Kidney epithelial cell (primary cell): ENCODE measurements at regions not wholly inside any gene's neighbourhood (a gene's known extent, or its start where the extent isn't known, plus 50 kb on each side); places are given as distances from the start of the nearest gene placed in this dataset.
"Not testable (repeated sequence)": the region's sequence is repeated elsewhere in the genome, so short reads cannot be mapped to it uniquely, and the experiment has no call there.

Experiments
- DNase-seq: peaks from one replicate; pipeline ENCODE4 v3.0.0-alpha.2; 2010; ENCODE audit warnings: low read depth
- H3K27me3 ChIP-seq: 2 replicates; pipeline ENCODE4 v1.6.0; 2011; ENCODE audit warnings: low read length; ENCODE audit not compliant: control insufficient read depth, insufficient read depth
- H3K36me3 ChIP-seq: 2 replicates; pipeline ENCODE4 v1.5.1; 2011; ENCODE audit warnings: low read length; ENCODE audit not compliant: control insufficient read depth, insufficient read depth
- H3K4me3 ChIP-seq: 2 replicates; pipeline ENCODE4 v1.5.1; 2011; ENCODE audit warnings: low read depth, mild to moderate bottlenecking, control low read depth, low read length
- TF ChIP-seq, protein P1 (sequence below): IDR thresholded peaks from 2 replicates; pipeline ENCODE4 v1.5.1; 2011; ENCODE audit warnings: mild to moderate bottlenecking, moderate library complexity, low read length, control low read depth, inconsistent platforms; ENCODE audit not compliant: insufficient read depth, poor library complexity, severe bottlenecking

DNA sequence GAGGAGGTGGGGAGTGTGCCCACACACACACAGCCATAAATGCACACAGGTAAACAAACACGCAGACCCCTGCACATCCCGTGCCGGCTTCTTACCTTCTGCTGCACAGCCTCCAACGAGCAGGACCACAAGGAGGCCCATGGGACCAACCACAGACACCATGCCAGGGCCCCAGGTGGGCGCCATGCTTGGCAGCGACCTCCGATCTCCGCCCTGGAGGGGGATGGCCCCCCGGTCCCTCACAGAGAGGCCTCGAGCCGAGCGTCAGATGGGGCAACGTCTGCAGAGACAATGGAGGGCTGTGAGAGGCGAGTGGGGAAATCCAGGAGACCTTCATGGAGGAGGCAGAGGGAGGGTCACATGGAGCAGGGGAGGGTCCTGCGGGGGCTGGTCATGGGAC, 54.7 kb downstream of the PTPRS start:
- TF ChIP-seq, protein P1, sequence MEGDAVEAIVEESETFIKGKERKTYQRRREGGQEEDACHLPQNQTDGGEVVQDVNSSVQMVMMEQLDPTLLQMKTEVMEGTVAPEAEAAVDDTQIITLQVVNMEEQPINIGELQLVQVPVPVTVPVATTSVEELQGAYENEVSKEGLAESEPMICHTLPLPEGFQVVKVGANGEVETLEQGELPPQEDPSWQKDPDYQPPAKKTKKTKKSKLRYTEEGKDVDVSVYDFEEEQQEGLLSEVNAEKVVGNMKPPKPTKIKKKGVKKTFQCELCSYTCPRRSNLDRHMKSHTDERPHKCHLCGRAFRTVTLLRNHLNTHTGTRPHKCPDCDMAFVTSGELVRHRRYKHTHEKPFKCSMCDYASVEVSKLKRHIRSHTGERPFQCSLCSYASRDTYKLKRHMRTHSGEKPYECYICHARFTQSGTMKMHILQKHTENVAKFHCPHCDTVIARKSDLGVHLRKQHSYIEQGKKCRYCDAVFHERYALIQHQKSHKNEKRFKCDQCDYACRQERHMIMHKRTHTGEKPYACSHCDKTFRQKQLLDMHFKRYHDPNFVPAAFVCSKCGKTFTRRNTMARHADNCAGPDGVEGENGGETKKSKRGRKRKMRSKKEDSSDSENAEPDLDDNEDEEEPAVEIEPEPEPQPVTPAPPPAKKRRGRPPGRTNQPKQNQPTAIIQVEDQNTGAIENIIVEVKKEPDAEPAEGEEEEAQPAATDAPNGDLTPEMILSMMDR: no peak
- no peak overlapping the region for H3K4me3 ChIP-seq
- no peaks in the 10 kb centered on the region for H3K27me3 ChIP-seq
- H3K36me3 ChIP-seq: peaks cover 2% of the 10 kb centered on the region
- no peak for DNase-seq

DNA sequence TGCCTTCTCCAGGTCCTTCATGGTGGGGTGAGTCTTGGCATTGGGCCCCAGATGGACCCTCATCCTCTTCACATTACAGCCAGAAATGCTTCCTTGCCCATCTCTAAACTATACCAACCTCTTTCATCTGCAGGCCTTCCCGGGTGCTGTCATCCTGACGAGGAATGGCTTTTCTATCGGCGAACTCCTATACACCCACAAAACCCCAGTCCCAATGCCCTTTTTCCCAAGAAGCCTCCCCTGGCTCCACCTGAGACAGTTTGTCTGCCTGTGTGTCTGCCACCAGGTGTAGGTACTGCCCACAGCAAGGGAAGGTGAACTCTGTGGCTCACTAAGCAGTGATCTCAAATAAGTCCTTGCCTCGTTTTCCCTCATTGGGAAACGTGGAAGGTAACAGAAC, 55.3 kb downstream of the PTPRS start:
- no peak for DNase-seq
- H3K4me3 ChIP-seq: no peak overlapping the region
- H3K27me3 ChIP-seq: no peaks in the 10 kb centered on the region
- TF ChIP-seq, protein P1: no peak
- peaks cover 2% of the 10 kb centered on the region for H3K36me3 ChIP-seq

DNA sequence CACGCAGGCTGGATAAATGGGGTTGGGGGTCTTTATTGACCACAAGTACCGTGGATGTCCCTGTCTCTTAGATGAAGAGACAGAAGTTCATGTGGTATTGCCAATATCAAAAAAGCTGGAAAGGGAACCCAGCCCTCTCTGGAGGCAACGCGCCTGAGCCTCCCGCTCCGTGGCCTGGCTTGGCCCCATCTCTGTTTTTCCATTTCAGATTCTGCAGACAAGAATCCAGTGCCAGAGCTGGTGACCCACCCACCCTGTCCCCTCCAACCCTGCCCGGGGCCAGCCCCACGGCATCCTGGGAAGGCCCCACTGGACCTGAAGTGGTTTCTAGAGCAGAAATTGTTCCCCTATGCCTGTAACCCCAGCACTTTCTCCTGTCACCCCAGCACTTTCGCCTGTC, 57.7 kb downstream of the PTPRS start:
- TF ChIP-seq, protein P1: no peak
- DNase-seq: no peak
- Histone ChIP-seq H3K4me3 (no peak overlapping the region), H3K36me3 (peaks cover 2% of the 10 kb centered on the region), H3K27me3 (no peaks in the 10 kb centered on the region)

DNA sequence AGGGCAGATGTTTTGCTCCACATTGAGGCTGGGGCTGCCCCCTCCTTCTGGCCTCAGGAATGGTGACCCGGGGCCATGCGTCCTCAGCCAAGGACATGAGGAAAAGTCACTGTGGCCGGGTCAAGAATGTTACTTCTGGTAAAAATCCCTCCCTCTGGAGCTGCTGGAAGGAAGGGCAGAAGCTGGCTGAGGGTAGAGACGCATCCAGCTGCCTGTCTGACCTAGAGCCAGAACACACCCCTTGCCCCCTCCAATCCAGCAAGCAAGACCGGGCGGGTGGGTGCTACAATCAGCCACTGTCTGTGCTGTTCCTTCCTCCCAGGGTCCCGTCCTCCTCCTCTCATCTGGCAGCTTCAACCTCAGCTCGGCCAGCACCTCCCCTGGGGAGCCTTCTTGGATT, 59.0 kb downstream of the PTPRS start:
- no peak for DNase-seq
- TF ChIP-seq, protein P1: no peak
- Histone ChIP-seq H3K36me3 (peaks cover 2% of the 10 kb centered on the region), H3K4me3 (no peak overlapping the region), H3K27me3 (no peaks in the 10 kb centered on the region)

DNA sequence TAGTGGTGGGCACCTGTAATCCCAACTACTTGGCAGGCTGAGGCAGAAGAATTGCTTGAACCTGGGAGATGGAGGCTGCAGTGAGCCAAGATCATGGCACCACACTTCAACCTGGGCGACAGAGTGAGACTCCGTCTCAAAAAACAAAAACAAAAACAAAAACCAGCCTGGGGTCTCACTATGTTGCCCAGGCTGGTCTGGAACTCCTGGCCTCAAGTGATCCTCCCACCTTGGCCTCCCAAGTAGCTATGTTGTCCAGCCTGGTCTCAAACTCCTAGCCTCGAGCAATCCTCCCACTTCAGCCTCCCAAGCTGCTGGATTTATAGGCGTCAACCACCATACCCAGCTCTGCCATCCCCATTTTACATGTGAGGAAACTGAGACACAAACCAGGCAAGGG, 64.9 kb downstream of the PTPRS start:
- DNase-seq, H3K36me3 ChIP-seq, H3K27me3 ChIP-seq, H3K4me3 ChIP-seq: not testable (repeated sequence)

DNA sequence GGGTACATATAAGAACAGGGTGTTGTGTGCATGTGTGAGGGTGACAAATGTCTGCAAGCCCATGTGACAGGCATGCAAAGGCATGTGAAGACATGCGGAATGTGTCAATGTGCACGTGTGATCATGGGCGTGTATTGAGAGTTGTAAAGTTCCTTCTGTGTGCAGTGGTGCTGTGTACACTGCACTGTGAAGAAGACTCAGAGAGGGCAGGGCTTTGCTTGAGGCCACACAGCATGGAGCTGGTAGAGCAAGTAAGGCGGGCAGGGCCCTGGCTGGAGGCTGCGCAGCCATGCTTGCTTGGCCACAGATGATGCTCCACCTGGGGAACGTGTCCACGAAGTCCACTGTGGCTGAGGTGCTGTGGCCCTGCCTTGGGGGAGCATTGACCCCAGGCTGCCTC, 66.8 kb downstream of the PTPRS start:
- TF ChIP-seq, protein P1: no peak
- H3K4me3 ChIP-seq: no peak overlapping the region
- DNase-seq: no peak

DNA sequence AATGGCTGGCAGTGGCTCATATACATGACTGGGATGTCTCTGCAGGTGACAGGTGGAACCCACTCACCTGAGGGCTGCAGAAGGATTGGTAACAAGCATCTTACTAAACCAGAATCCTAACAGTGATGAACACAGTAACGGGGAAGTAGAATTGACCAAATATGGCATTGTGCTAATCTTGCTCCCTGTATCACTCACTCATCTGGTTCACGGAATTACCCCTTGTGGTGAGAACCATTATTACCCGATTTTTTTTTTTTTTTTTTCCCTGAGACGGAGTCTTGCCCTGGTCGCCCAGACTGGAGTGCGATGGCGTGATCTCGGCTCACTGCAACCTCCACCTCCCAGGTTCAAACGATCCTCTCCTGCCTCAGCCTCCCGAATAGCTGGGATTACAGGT, 69.5 kb downstream of the PTPRS start:
- TF ChIP-seq, protein P1: no peak
- no peak overlapping the region for H3K4me3 ChIP-seq
- no peaks in the 10 kb centered on the region for H3K27me3 ChIP-seq
- H3K36me3 ChIP-seq: no peaks in the 10 kb centered on the region
- DNase-seq: no peak

More for the DNA sequence above, 66.8 kb downstream of the PTPRS start:
- no peaks in the 10 kb centered on the region for H3K27me3 ChIP-seq
- H3K36me3 ChIP-seq: no peaks in the 10 kb centered on the region
